Naive thymus-derived CD4-positive, alpha-beta T cell (primary cell): ENCODE measurements at regions not wholly inside any gene's neighbourhood (a gene's known extent, or its start where the extent isn't known, plus 50 kb on each side); places are given as distances from the start of the nearest gene placed in this dataset.

Source experiments
- ATAC-seq: fragments of 150-1000 bp; cut with Tn5 transposase; 2 replicates; pipeline ENCODE4 v1.10.0; 2021; ENCODE audit warnings: mild to moderate bottlenecking, moderate library complexity
- CTCF ChIA-PET: fragments of 350-600 bp; sonication (Branson Sonifier 250); formaldehyde crosslinking; loops from one replicate; lab custom pipeline; 2021; ENCODE audit warnings: antibody characterized with exemption; lab: Charles Lee
- POLR2A ChIA-PET: fragments of 350-600 bp; sonication (Branson Sonifier 250); formaldehyde crosslinking; loops from one replicate; lab custom pipeline; 2021; ENCODE audit warnings: antibody characterized with exemption, inconsistent platforms; lab: Charles Lee
- DNase-seq, 9 donors: peaks; one replicate each; pipeline versions ENCODE4 v3.0.0 to v3.0.0-alpha.2; 2020 to 2022; ENCODE audit warnings: mixed read lengths in 1 of 9
- H3K27ac ChIP-seq: one replicate; pipeline ENCODE4 v1.7.0; 2013; ENCODE audit warnings: mild to moderate bottlenecking, low read depth, low read length, moderate library complexity
- H3K27me3 ChIP-seq, 2 donors: one replicate each; pipeline ENCODE4 v1.7.0; 2013; ENCODE audit warnings: low read length in 2 of 2, mild to moderate bottlenecking in 2 of 2, moderate library complexity in 2 of 2; ENCODE audit not compliant: control insufficient read depth in 2 of 2, insufficient read depth in 2 of 2
- H3K36me3 ChIP-seq, 3 experiments: 1 replicate in 2 of 3; 2 replicates in 1 of 3; pipeline ENCODE4 v1.7.0; 2013; ENCODE audit warnings: low read length in 3 of 3, mild to moderate bottlenecking in 3 of 3, moderate library complexity in 1 of 3; ENCODE audit not compliant: insufficient read depth in 3 of 3, control insufficient read depth in 2 of 3
- H3K4me1 ChIP-seq, 2 donors: one replicate each; pipeline ENCODE4 v1.7.0; 2013; ENCODE audit warnings: low read length in 2 of 2, mild to moderate bottlenecking in 2 of 2, moderate library complexity in 1 of 2; ENCODE audit not compliant: control insufficient read depth in 2 of 2, insufficient read depth in 2 of 2
- H3K4me3 ChIP-seq: 2 replicates; pipeline ENCODE4 v1.7.0; 2013; ENCODE audit warnings: mild to moderate bottlenecking, low read length
- H3K9me3 ChIP-seq, 3 experiments: 1 replicate in 2 of 3; 2 replicates in 1 of 3; pipeline ENCODE4 v1.7.0; 2013; ENCODE audit warnings: low read length in 3 of 3; ENCODE audit not compliant: control insufficient read depth in 2 of 3
- H3K27ac Mint-ChIP-seq, 9 donors: one replicate each; pipeline ENCODE4 v1.8.0; 2020 to 2022; ENCODE audit warnings: mixed read lengths in 9 of 9, mild to moderate bottlenecking in 8 of 9, moderate library complexity in 5 of 9, inconsistent platforms in 2 of 9
- H3K27me3 Mint-ChIP-seq, 5 donors: one replicate each; pipeline ENCODE4 v1.8.0; 2021 to 2022; ENCODE audit warnings: mixed read lengths in 5 of 5, mild to moderate bottlenecking in 1 of 5
- H3K36me3 Mint-ChIP-seq, 5 donors: one replicate each; pipeline ENCODE4 v1.8.0; 2020 to 2022; ENCODE audit warnings: mixed read lengths in 5 of 5, mild to moderate bottlenecking in 3 of 5, inconsistent platforms in 1 of 5
- H3K4me1 Mint-ChIP-seq, 7 donors: one replicate each; pipeline ENCODE4 v1.8.0; 2020 to 2022; ENCODE audit warnings: mixed read lengths in 7 of 7, mild to moderate bottlenecking in 3 of 7, inconsistent platforms in 1 of 7
- H3K4me3 Mint-ChIP-seq, 10 donors: one replicate each; pipeline ENCODE4 v1.8.0; 2020 to 2022; ENCODE audit warnings: mild to moderate bottlenecking in 10 of 10, mixed read lengths in 10 of 10, moderate library complexity in 6 of 10, inconsistent platforms in 2 of 10
- H3K9me3 Mint-ChIP-seq, 11 donors: one replicate each; pipeline ENCODE4 v1.8.0; 2020 to 2022; ENCODE audit warnings: mixed read lengths in 11 of 11, mild to moderate bottlenecking in 4 of 11, inconsistent platforms in 1 of 11, moderate library complexity in 1 of 11
- intact Hi-C, 2 donors: fragments of 100-400 bp; cut with micrococcal nuclease; formaldehyde crosslinking; loops; one replicate each; pipeline ENCODE4 v1.15.1; 2023

DNA sequence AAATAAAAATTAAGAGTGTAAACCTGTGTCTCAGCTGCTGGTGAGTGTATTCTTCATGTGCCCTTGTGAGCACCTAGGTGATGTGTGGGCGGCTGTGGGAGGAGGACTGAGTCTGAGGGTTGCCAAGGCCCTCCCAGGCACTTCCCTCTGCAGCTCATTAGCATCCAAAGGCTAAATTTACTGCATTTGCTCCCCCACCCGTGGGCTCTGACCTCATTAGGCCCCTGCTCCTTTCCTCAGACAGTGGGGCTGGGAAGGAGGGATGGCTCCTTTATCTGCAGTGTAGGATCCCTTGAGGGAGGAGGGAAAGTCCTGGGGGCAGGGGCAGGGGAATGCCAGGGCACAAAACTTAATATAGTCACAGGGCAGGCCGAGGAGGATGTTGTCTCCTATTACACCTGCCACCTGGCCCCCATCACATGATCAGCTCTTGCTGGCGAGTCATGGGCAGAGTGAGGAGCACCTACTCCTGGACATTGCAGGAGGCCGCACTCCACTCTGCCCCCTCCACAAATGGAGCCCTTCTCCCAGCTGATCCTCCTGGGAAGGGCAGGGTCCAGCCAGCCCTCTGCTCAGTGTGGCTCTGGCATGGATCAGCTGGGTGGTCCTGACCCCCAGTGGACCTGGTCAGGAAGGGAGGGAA is 133.2 kb downstream of the MRPL14 start:
- no peak overlapping the region for H3K27ac Mint-ChIP-seq
- intact Hi-C loops, result no loop called here
- peaks cover 0 to 6% (median 0%) of the 10 kb centered on the region in 5 donors for H3K27me3 Mint-ChIP-seq
- H3K9me3 Mint-ChIP-seq, result no peaks in the 10 kb centered on the region
- Histone ChIP-seq H3K9me3 (no peaks in the 10 kb centered on the region), H3K36me3 (no peaks in the 10 kb centered on the region), H3K4me3 (no peak overlapping the region), H3K27me3 (no peaks in the 10 kb centered on the region), H3K27ac (no peak overlapping the region), H3K4me1 (no peaks in the 10 kb centered on the region)
- no peak overlapping the region for H3K4me3 Mint-ChIP-seq
- H3K36me3 Mint-ChIP-seq, result no peaks in the 10 kb centered on the region
- ChIA-PET POLR2A (no interaction called here), CTCF (no interaction called here)
- DNase-seq (no peak), ATAC-seq (no peak)
- H3K4me1 Mint-ChIP-seq, result no peaks in the 10 kb centered on the region

DNA sequence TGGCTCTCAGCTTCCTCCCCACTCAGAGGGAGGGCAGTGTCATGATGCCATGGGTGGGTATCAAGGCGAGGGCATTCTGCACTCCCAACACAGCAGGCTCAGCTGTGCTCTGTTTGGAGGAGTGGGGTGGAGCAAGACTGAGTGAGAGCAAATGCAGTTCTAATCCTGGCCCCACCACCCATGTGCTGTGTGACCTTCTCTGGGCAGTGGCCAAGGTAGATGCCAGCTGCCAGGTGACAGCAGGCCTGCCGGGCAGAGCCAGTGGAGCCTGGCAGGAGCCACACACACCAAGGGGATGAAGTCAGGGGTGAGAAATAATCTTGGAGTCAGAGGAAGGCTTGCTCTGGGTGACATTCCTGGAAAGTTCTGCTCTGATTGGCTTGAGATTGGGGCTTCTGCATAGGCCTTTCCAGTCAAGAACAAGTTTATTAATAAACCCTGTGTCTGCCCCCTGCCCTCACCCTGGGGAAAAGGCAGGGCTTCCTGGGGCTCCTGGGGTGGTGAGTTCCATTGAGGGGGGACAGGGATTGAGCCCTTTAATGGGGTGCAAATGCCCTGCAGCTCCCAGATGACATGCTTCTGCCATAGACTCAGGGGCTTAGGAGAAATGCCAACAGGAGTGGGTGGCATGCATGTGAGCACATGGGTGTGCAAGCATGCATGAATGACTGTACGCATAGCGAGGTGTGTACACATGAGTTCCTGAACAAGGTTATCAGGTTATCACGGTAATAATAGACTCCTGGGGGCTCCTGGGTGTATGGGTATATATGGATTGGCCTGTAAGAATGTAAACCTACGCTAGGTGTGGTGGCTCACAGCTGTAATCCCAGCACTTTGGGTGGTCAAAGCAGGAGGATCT is 134.2 kb downstream of the MRPL14 start:
- Histone ChIP-seq H3K36me3 (no peaks in the 10 kb centered on the region), H3K9me3 (no peaks in the 10 kb centered on the region), H3K4me3 (no peak overlapping the region), H3K27me3 (no peaks in the 10 kb centered on the region), H3K27ac (no peak overlapping the region), H3K4me1 (no peaks in the 10 kb centered on the region)
- no peaks in the 10 kb centered on the region for H3K36me3 Mint-ChIP-seq
- DNase-seq (no peak), ATAC-seq (no peak)
- CTCF ChIA-PET, result interaction anchor here (0.9 kb wide), 1 partner anchor 10 kb away, joined by 3 read pairs; no protein-coding TSS in a partner anchor
- no peak overlapping the region for H3K27ac Mint-ChIP-seq
- POLR2A ChIA-PET, result no interaction called here
- H3K4me3 Mint-ChIP-seq, result no peak overlapping the region
- intact Hi-C loops, result no loop called here
- H3K4me1 Mint-ChIP-seq, result no peaks in the 10 kb centered on the region
- peaks cover 0 to 3% (median 0%) of the 10 kb centered on the region in 5 donors for H3K27me3 Mint-ChIP-seq
- no peaks in the 10 kb centered on the region for H3K9me3 Mint-ChIP-seq

DNA sequence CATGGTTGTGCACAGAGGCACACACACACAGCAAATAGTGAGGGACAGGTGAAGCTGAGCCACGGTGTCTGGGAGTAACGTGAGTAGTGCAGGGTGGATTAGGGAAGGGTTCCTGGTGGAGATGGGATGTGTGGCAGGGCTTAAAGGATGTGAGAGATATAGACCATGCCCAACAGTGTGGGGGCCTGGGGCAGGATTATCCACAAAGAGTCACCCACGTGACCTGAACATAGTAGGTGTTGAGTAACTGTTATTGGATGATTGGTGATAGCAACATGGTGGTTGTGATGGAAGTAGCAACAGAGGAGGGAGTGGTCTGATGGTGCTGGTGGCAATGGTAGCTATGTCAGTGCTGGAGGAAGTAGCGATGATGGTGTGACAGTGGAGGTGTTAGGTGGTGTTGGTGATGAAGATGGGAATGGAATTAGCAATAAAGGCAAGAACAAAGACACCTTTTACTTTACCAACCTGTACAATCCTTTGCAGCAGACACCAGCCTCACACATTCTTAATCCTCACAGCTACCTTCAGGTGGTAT is 135.1 kb downstream of the MRPL14 start:
- H3K9me3 Mint-ChIP-seq, result no peaks in the 10 kb centered on the region
- H3K4me1 ChIP-seq, result no peaks in the 10 kb centered on the region
- ATAC-seq (no peak), DNase-seq (no peak)
- no peaks in the 10 kb centered on the region for H3K9me3 ChIP-seq
- H3K27ac Mint-ChIP-seq, result no peak overlapping the region
- no peaks in the 10 kb centered on the region for H3K36me3 ChIP-seq
- CTCF ChIA-PET, result interaction anchor here (0.9 kb wide), 1 partner anchor 11 kb away, joined by 3 read pairs; no protein-coding TSS in a partner anchor
- peaks cover 0 to 3% (median 0%) of the 10 kb centered on the region in 5 donors for H3K27me3 Mint-ChIP-seq
- no peaks in the 10 kb centered on the region for H3K36me3 Mint-ChIP-seq
- POLR2A ChIA-PET, result interaction anchor here (0.5 kb wide), 1 partner anchor 100 kb away, joined by 3 read pairs; no protein-coding TSS in a partner anchor
- H3K4me1 Mint-ChIP-seq, result no peaks in the 10 kb centered on the region
- H3K4me3 ChIP-seq, result no peak overlapping the region
- H3K4me3 Mint-ChIP-seq, result no peak overlapping the region
- no peak overlapping the region for H3K27ac ChIP-seq
- intact Hi-C loops, result no loop called here
- no peaks in the 10 kb centered on the region for H3K27me3 ChIP-seq

DNA sequence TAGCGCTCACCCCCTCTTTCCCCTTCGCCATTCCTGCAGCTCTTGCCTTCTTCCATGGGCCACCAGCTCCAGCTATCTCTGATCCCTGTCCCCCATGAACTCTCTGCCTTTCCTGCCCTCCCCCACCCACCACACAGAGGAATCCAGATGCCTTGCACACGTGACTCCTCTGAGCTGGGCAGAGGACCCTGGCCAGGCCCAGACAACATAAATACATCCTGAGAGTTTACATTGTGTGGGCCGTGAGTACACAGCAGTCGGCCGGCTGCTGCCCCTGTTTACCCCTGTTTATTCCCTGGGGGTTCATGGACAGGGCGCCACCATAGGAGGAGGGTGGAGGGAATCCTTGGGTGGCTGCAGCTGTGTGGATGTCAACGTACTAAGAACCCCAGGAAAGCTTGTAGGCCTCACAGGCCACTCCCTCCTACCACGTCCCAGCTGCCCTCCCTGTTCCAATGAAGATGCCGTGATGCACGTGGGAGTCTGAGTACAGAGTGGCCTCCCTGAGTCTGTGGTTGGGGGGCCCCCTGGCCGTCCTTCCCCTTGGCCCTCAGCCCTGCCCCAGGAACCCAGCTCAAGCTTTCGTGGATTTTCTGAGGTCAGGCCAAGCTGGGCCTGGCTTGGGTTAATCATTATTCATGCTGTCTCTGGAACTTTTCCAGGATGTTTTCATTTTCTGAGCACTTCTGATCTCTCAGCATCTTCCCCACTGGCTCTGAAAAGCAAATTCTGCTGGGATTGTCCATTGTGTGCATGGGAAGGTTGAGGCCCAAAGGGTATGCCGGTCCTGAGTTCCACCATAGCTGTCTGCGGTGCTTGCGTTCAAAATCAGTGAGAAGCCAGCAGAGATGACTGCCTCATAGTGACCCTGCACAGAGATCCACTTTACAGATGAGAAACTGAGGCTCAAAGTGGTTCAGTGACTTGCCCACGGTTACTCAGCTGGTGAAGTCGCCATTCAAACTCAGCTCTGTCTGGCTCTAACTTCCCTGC is 136.3 kb downstream of the MRPL14 start:
- H3K27me3 Mint-ChIP-seq, result peaks cover 0 to 3% (median 0%) of the 10 kb centered on the region in 5 donors
- Histone ChIP-seq H3K9me3 (no peaks in the 10 kb centered on the region), H3K4me3 (no peak overlapping the region), H3K36me3 (no peaks in the 10 kb centered on the region), H3K4me1 (no peaks in the 10 kb centered on the region), H3K27me3 (no peaks in the 10 kb centered on the region), H3K27ac (no peak overlapping the region)
- CTCF ChIA-PET, result interaction anchor here (0.6 kb wide), 1 partner anchor 701 kb away, joined by 3 read pairs; no protein-coding TSS in a partner anchor
- POLR2A ChIA-PET, result interaction anchor here (0.7 kb wide), 1 partner anchor 12 kb away, joined by 3 read pairs; no protein-coding TSS in a partner anchor
- no peaks in the 10 kb centered on the region for H3K4me1 Mint-ChIP-seq
- ATAC-seq (no peak), DNase-seq (no peak)
- H3K4me3 Mint-ChIP-seq, result no peak overlapping the region
- intact Hi-C loops, result no loop called here
- no peaks in the 10 kb centered on the region for H3K9me3 Mint-ChIP-seq
- no peaks in the 10 kb centered on the region for H3K36me3 Mint-ChIP-seq
- H3K27ac Mint-ChIP-seq, result no peak overlapping the region

DNA sequence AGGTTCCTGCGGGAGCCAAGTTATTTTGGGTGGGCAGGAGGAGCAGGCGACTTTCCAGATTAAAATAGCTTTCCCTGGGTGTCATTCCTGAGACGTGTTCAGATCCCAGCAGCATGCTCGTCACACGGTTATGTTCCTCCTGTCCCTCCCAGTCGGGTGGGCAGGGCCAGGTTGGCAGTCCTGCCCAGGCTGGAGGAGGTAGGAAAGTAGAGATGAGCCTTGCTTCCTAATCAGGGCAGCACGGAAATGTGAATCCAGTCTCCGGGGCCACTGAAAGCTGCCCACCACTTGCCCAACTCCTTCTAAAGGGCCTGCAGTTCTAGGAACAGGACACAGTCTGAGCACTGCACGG is 137.0 kb downstream of the MRPL14 start:
- H3K4me3 Mint-ChIP-seq, result no peak overlapping the region
- no peaks in the 10 kb centered on the region for H3K36me3 ChIP-seq
- no peaks in the 10 kb centered on the region for H3K27me3 ChIP-seq
- no peak overlapping the region for H3K27ac ChIP-seq
- H3K27me3 Mint-ChIP-seq, result peaks cover 0 to 3% (median 0%) of the 10 kb centered on the region in 5 donors
- H3K4me3 ChIP-seq, result no peak overlapping the region
- no peak overlapping the region for H3K27ac Mint-ChIP-seq
- no peaks in the 10 kb centered on the region for H3K4me1 ChIP-seq
- POLR2A ChIA-PET, result no interaction called here
- ATAC-seq (no peak), DNase-seq (no peak)
- intact Hi-C loops, result no loop called here
- H3K9me3 ChIP-seq, result no peaks in the 10 kb centered on the region
- H3K9me3 Mint-ChIP-seq, result no peaks in the 10 kb centered on the region
- no peaks in the 10 kb centered on the region for H3K36me3 Mint-ChIP-seq
- CTCF ChIA-PET, result no interaction called here
- H3K4me1 Mint-ChIP-seq, result no peaks in the 10 kb centered on the region

DNA sequence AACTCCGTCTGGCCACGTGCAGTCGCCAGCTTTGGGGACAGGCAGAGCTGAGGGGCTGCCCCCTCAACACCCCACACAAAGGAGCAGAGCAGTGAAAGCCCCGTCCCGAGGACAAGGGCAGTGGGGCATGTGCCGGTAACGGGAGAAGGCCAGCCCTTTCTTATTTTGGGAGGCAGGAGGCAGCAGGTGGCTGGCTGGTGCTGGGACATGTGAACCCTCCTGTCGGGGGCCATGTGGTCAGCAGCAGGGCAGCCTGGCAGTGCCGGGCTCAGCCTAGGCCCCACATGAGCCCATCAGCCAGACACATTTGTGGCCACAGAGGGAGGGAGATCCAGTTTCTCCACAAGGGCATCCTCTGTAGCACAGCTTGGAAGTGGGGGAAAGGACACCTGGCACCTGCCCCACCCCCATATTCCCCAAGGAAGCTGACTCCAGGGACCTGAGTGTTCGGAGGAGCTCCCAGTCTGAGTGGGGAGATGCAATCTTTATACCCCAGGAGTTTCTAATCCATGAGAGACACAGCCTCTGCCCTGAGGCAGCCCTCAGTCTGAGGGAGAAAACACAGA is 137.6 kb downstream of the MRPL14 start:
- Mint-ChIP-seq H3K27me3 (peaks cover 0 to 3% (median 0%) of the 10 kb centered on the region in 5 donors), H3K27ac (no peak overlapping the region), H3K4me1 (no peaks in the 10 kb centered on the region), H3K4me3 (no peak overlapping the region), H3K9me3 (no peaks in the 10 kb centered on the region), H3K36me3 (no peaks in the 10 kb centered on the region)
- intact Hi-C loops, result no loop called here
- POLR2A ChIA-PET, result no interaction called here
- DNase-seq, result no peak
- Histone ChIP-seq H3K9me3 (no peaks in the 10 kb centered on the region), H3K4me3 (no peak overlapping the region), H3K27me3 (no peaks in the 10 kb centered on the region), H3K36me3 (no peaks in the 10 kb centered on the region), H3K4me1 (no peaks in the 10 kb centered on the region), H3K27ac (no peak overlapping the region)
- ATAC-seq, result no peak
- CTCF ChIA-PET, result no interaction called here
